ENCODE measurements at regions not wholly inside any gene's neighbourhood (a gene's known extent, or its start where the extent isn't known, plus 50 kb on each side); places are given as distances from the start of the nearest gene placed in this dataset.
"Not testable (repeated sequence)": the region's sequence is repeated elsewhere in the genome, so short reads cannot be mapped to it uniquely, and the experiment has no call there.

GRCh38 chr18:76605341-76605929 lies 110.4 kb upstream of the ZNF516 start:
- no peak for DNase-seq (ENCODE audit: low spot score)

GRCh38 chr18:76604935-76605240 lies 109.8 kb upstream of the ZNF516 start:
- no peak for DNase-seq (ENCODE audit: low spot score)

- DNase-seq (ENCODE audit: low spot score): no peak
Observed at GRCh38 chr18:76604108-76604934, 109.3 kb upstream of the ZNF516 start.

- no peak for DNase-seq (ENCODE audit: low spot score)
Observed at GRCh38 chr18:76602191-76602590, 107.1 kb upstream of the ZNF516 start.

GRCh38 chr18:76600076-76600475 lies 105.0 kb upstream of the ZNF516 start:
- not testable (repeated sequence) for DNase-seq (ENCODE audit: low spot score)

GRCh38 chr18:76594966-76595365 lies 99.9 kb upstream of the ZNF516 start:
- DNase-seq (ENCODE audit: low spot score): no peak

- no peak for DNase-seq (ENCODE audit: low spot score)
Observed at GRCh38 chr18:76593843-76594242, 98.8 kb upstream of the ZNF516 start.

- DNase-seq (ENCODE audit: low spot score): no peak
Observed at GRCh38 chr18:76592981-76593381, 97.9 kb upstream of the ZNF516 start.

GRCh38 chr18:76592096-76592495 lies 97.1 kb upstream of the ZNF516 start:
- no peak for DNase-seq (ENCODE audit: low spot score)

- DNase-seq (ENCODE audit: low spot score): no peak
Observed at GRCh38 chr18:76589866-76590265, 94.8 kb upstream of the ZNF516 start.

GRCh38 chr18:76589316-76589715 lies 94.3 kb upstream of the ZNF516 start:
- DNase-seq (ENCODE audit: low spot score): no peak

GRCh38 chr18:76588601-76589226 lies 93.7 kb upstream of the ZNF516 start:
- no peak for DNase-seq (ENCODE audit: low spot score)

- no peak for DNase-seq (ENCODE audit: low spot score)
Observed at GRCh38 chr18:76587879-76588271, 92.8 kb upstream of the ZNF516 start.

GRCh38 chr18:76587147-76587878 lies 92.3 kb upstream of the ZNF516 start:
- DNase-seq (ENCODE audit: low spot score): no peak

- DNase-seq (ENCODE audit: low spot score): no peak
Observed at GRCh38 chr18:76584414-76585310, 89.6 kb upstream of the ZNF516 start.

GRCh38 chr18:76581261-76581660 lies 86.2 kb upstream of the ZNF516 start:
- DNase-seq (ENCODE audit: low spot score): no peak

- no peak for DNase-seq (ENCODE audit: low spot score)
Observed at GRCh38 chr18:76580288-76580962, 85.4 kb upstream of the ZNF516 start.

GRCh38 chr18:76579301-76579695 lies 84.3 kb upstream of the ZNF516 start:
- DNase-seq (ENCODE audit: low spot score): no peak

- DNase-seq (ENCODE audit: low spot score): no peak
Observed at GRCh38 chr18:76578571-76579300, 83.7 kb upstream of the ZNF516 start.

GRCh38 chr18:76573325-76574025 lies 78.4 kb upstream of the ZNF516 start:
- DNase-seq (ENCODE audit: low spot score): peak; percentile 58

Data from RKO (cell line).